Kidney (tissue), 13 donors: ENCODE measurements at regions not wholly inside any gene's neighbourhood (a gene's known extent, or its start where the extent isn't known, plus 50 kb on each side); places are given as distances from the start of the nearest gene placed in this dataset.

Experiments
- DNase-seq, 5 donors: peaks; one replicate each; pipeline ENCODE4 v3.0.0-alpha.2; 2013 to 2020
- FAIRE-seq: peaks from 2 replicates; lab custom pipeline; 2012; peaks lifted over from hg19 to GRCh38; lab: Jason Lieb, UNC
- H3K27ac ChIP-seq, 2 donors: one replicate each; pipeline ENCODE4 v1.7.0; 2013; ENCODE audit warnings: low read depth in 2 of 2, low read length in 2 of 2, inconsistent platforms in 1 of 2
- H3K27me3 ChIP-seq: one replicate; pipeline ENCODE4 v1.7.1; 2013; ENCODE audit warnings: low read length, inconsistent platforms; ENCODE audit not compliant: control insufficient read depth, insufficient read depth
- H3K36me3 ChIP-seq, 3 donors: one replicate each; pipeline versions ENCODE4 v1.7.0 to v1.7.1; 2013; ENCODE audit warnings: low read length in 3 of 3, control low read depth in 1 of 3, inconsistent platforms in 1 of 3; ENCODE audit not compliant: insufficient read depth in 3 of 3, control insufficient read depth in 2 of 3
- H3K4me1 ChIP-seq, 3 donors: one replicate each; pipeline versions ENCODE4 v1.7.0 to v1.7.1; 2013; ENCODE audit warnings: low read length in 3 of 3, inconsistent platforms in 1 of 3, low read depth in 1 of 3; ENCODE audit not compliant: control insufficient read depth in 2 of 3, insufficient read depth in 2 of 3
- H3K4me3 ChIP-seq, 3 donors: one replicate each; pipeline versions ENCODE4 v1.7.0 to v1.8.1; 2013; ENCODE audit warnings: low read length in 3 of 3, control low read depth in 1 of 3, inconsistent platforms in 1 of 3
- H3K9ac ChIP-seq, 3 donors: one replicate each; pipeline versions ENCODE4 v1.7.0 to v1.7.1; 2013; ENCODE audit warnings: low read length in 3 of 3, control low read depth in 1 of 3, inconsistent platforms in 1 of 3
- H3K9me3 ChIP-seq, 3 donors: one replicate each; pipeline versions ENCODE4 v1.7.0 to v1.7.1; 2013; ENCODE audit warnings: low read length in 3 of 3, control low read depth in 1 of 3, inconsistent platforms in 1 of 3; ENCODE audit not compliant: control insufficient read depth in 2 of 3, insufficient read depth in 1 of 3
- CTCF ChIP-seq: IDR thresholded peaks from 3 replicates; pipeline ENCODE4 v1.5.1; 2012; ENCODE audit warnings: mild to moderate bottlenecking, moderate library complexity, borderline replicate concordance; ENCODE audit not compliant: insufficient read depth; ENCODE audit errors: extremely low read depth
- intact Hi-C: fragments of 100-400 bp; cut with DNase I; formaldehyde crosslinking; loops from one replicate; pipeline ENCODE4 v1.11.1; 2022
- donor health status: control.
- donor health status: control.
- donor health status: control.
- donor health status: control.
- donor health status: control.
- donor health status: DM: yes; HTN: yes; CAD: no.
- donor health status: Normal renal cell carcinoma (clear cell type).

- Histone ChIP-seq H3K36me3 (no peaks in the 10 kb centered on the region), H3K4me3 (no peak overlapping the region), H3K9me3 (no peaks in the 10 kb centered on the region), H3K4me1 (no peaks in the 10 kb centered on the region), H3K9ac (no peak overlapping the region), H3K27ac (no peak overlapping the region), H3K27me3 (no peaks in the 10 kb centered on the region)
- DNase-seq, result no peak
- intact Hi-C loops, result no loop called here
- no peak for TF ChIP-seq CTCF
- no peak for FAIRE-seq
These were observed 97.0 kb upstream of the C16orf82 start for GRCh38 chr16:26969589-26970231.

GRCh38 chr16:26970292-26970691 is 96.4 kb upstream of the C16orf82 start:
- intact Hi-C loops, result no loop called here
- H3K36me3 ChIP-seq, result no peaks in the 10 kb centered on the region
- DNase-seq, result no peak

GRCh38 chr16:26976873-26977272 is 89.9 kb upstream of the C16orf82 start:
- intact Hi-C loops, result no loop called here
- Histone ChIP-seq H3K9me3 (no peaks in the 10 kb centered on the region), H3K36me3 (no peaks in the 10 kb centered on the region), H3K27me3 (no peaks in the 10 kb centered on the region), H3K4me3 (no peak overlapping the region), H3K9ac (no peak overlapping the region), H3K4me1 (no peaks in the 10 kb centered on the region), H3K27ac (no peak overlapping the region)
- no peak for FAIRE-seq
- no peak for DNase-seq
- TF ChIP-seq CTCF, result no peak

More at GRCh38 chr16:26970292-26970691, 96.4 kb upstream of the C16orf82 start:
- no peak for FAIRE-seq
- no peaks in the 10 kb centered on the region for H3K27me3 ChIP-seq
- H3K27ac ChIP-seq, result no peak overlapping the region
- TF ChIP-seq CTCF, result no peak
- H3K4me1 ChIP-seq, result no peaks in the 10 kb centered on the region
- H3K9me3 ChIP-seq, result no peaks in the 10 kb centered on the region
- H3K4me3 ChIP-seq, result no peak overlapping the region
- no peak overlapping the region for H3K9ac ChIP-seq
